ENCODE measurements at regions not wholly inside any gene's neighbourhood (a gene's known extent, or its start where the extent isn't known, plus 50 kb on each side); places are given as distances from the start of the nearest gene placed in this dataset.
"Not testable (repeated sequence)": the region's sequence is repeated elsewhere in the genome, so short reads cannot be mapped to it uniquely, and the experiment has no call there.

- CTCF ChIA-PET (ENCODE audit: low intra/inter-chr PET ratio); H3K9ac ChIP-seq (ENCODE audit: insufficient read depth in 1 of 2, low read depth in 2 of 2, low read length in 2 of 2); H2AFZ ChIP-seq (ENCODE audit: low read depth, low read length); H3K36me3 ChIP-seq (ENCODE audit: control insufficient read depth, insufficient read depth, low read length); POLR2A ChIA-PET; H3K9me1 ChIP-seq (ENCODE audit: control insufficient read depth, insufficient read depth, low read length); H3K4me2 ChIP-seq (ENCODE audit: insufficient read depth, low read length); H3K79me2 ChIP-seq (ENCODE audit: control insufficient read depth, insufficient read depth, low read length); H3K4me1 ChIP-seq (replicated peaks in 1 of 2; ENCODE audit: control insufficient read depth in 2 of 2, insufficient read depth in 2 of 2, low read length in 2 of 2); in situ Hi-C loops (cut with MboI); ATAC-seq; H3K9me3 ChIP-seq (replicated peaks; ENCODE audit: control insufficient read depth, insufficient read depth, low read depth, low read length); intact Hi-C loops (cut with micrococcal nuclease); H4K20me1 ChIP-seq (replicated peaks; ENCODE audit: control insufficient read depth, insufficient read depth, low read length); H3K4me3 ChIP-seq; FAIRE-seq; BruUV-seq (replicated peaks); DNase-seq (ENCODE audit: extremely low read depth in 1 of 4, low spot score in 3 of 4); H3K27ac ChIP-seq (ENCODE audit: extremely low read depth, low read depth, low read length): not testable (repeated sequence)
- under 1% methylated on average over 10 of the region's 10 CpGs for WGBS (ENCODE audit: insufficient coverage, low coverage, missing lambda C conversion rate)
- peaks cover 12 to 68% of the 10 kb centered on the region in 2 experiments; a peak in 3 of 5 replicates for H3K27me3 ChIP-seq (ENCODE audit: control insufficient read depth in 2 of 2, insufficient read depth in 2 of 2, low read length in 2 of 2)
Measured at GRCh38 chr9:135181841-135182240, 94.4 kb downstream of the OLFM1 start.

- Histone ChIP-seq H3K27me3 (ENCODE audit: control insufficient read depth in 2 of 2, insufficient read depth in 2 of 2, low read length in 2 of 2) (peaks cover 12 to 74% of the 10 kb centered on the region in 2 experiments; a peak in 3 of 5 replicates), H3K9me1 (ENCODE audit: control insufficient read depth, insufficient read depth, low read length) (no peaks in the 10 kb centered on the region), H3K27ac (ENCODE audit: extremely low read depth, low read depth, low read length) (no peak overlapping the region), H3K9me3 (replicated peaks; ENCODE audit: control insufficient read depth, insufficient read depth, low read depth, low read length) (no peaks in the 10 kb centered on the region), H3K4me1 (replicated peaks in 1 of 2; ENCODE audit: control insufficient read depth in 2 of 2, insufficient read depth in 2 of 2, low read length in 2 of 2) (peaks cover 0 to 5% of the 10 kb centered on the region in 2 experiments; a peak in 2 of 5 replicates), H3K79me2 (ENCODE audit: control insufficient read depth, insufficient read depth, low read length) (no peaks in the 10 kb centered on the region), H3K36me3 (ENCODE audit: control insufficient read depth, insufficient read depth, low read length) (no peaks in the 10 kb centered on the region), H3K4me3 (no peak overlapping the region), H3K4me2 (ENCODE audit: insufficient read depth, low read length) (no peak overlapping the region), H2AFZ (ENCODE audit: low read depth, low read length) (no peak overlapping the region), H4K20me1 (replicated peaks; ENCODE audit: control insufficient read depth, insufficient read depth, low read length) (peaks cover 8% of the 10 kb centered on the region; the same call in 1 of the 2 replicates), H3K9ac (ENCODE audit: insufficient read depth in 1 of 2, low read depth in 2 of 2, low read length in 2 of 2) (no peak overlapping the region)
- ChIA-PET CTCF (ENCODE audit: low intra/inter-chr PET ratio) (no interaction called here), POLR2A (interaction anchor here (0.6 to 1.2 kb wide), 3 partner anchors 26 to 173 kb away, joined by 3 to 5 read pairs (median 3); no protein-coding TSS in a partner anchor)
- in situ Hi-C loops (cut with MboI), result no loop called here
- DNase-seq (ENCODE audit: extremely low read depth in 1 of 4, low spot score in 3 of 4), result no peak
- TF ChIP-seq SPI1 (IDR thresholded peaks at IDR 0.05; ENCODE audit: borderline replicate concordance, low read depth, low read length) (peak; percentile 58; the same call in 1 of the 2 replicates), FOXP1 (CRISPR knock-in tag; IDR thresholded peaks at IDR 0.05) (no peak)
- FAIRE-seq, result no peak
- 0% methylated on average over 6 of the region's 7 CpGs for WGBS (ENCODE audit: insufficient coverage, low coverage, missing lambda C conversion rate)
- intact Hi-C loops (cut with micrococcal nuclease), result no loop called here
- no peak for ATAC-seq
- no TSS peak for BruUV-seq (replicated peaks)
Measured at GRCh38 chr9:135183069-135183468, 95.6 kb downstream of the OLFM1 start.

All from K562 (cell line).